Thyroid gland (tissue), 4 donors: ENCODE measurements at regions not wholly inside any gene's neighbourhood (a gene's known extent, or its start where the extent isn't known, plus 50 kb on each side); places are given as distances from the start of the nearest gene placed in this dataset.

Source experiments
- POLR2A ChIP-seq, 2 donors: fragments of 450-650 bp; IDR thresholded peaks; one replicate each; pipeline ENCODE4 v1.6.1; 2017; ENCODE audit warnings: antibody characterized with exemption in 2 of 2, mild to moderate bottlenecking in 2 of 2, moderate library complexity in 1 of 2
- TF ChIP-seq, protein P1 (sequence below), 6 experiments: fragments of 200-600 bp in 3 of 6; fragments of 450-650 bp in 3 of 6; sonication (generic) in 3 of 6; IDR thresholded peaks; one replicate each; pipeline ENCODE4 v1.5.1; 2016 to 2019; ENCODE audit warnings: antibody characterized with exemption in 6 of 6, mild to moderate bottlenecking in 2 of 6, inconsistent platforms in 1 of 6, moderate library complexity in 1 of 6

DNA sequence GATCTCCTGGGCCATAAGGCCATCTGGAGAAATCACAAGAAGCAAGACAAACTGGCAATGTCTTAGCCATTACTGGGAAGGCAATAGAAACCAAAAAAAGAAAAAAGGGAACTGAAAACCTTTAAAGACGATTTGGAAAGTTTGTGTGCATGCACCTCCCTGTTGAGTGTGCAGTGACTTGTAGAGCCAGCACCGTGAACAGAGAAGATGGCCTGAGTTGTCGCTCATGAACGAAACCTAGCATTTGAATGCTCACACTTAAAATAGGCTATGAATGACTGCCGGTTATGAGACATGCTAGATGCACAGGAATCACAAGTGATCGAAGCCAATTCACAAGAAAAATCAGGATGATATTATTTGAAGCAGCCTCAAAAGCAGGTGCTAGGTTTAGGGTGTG lies 151.3 kb upstream of the ADO start:
- TF ChIP-seq, protein P1, sequence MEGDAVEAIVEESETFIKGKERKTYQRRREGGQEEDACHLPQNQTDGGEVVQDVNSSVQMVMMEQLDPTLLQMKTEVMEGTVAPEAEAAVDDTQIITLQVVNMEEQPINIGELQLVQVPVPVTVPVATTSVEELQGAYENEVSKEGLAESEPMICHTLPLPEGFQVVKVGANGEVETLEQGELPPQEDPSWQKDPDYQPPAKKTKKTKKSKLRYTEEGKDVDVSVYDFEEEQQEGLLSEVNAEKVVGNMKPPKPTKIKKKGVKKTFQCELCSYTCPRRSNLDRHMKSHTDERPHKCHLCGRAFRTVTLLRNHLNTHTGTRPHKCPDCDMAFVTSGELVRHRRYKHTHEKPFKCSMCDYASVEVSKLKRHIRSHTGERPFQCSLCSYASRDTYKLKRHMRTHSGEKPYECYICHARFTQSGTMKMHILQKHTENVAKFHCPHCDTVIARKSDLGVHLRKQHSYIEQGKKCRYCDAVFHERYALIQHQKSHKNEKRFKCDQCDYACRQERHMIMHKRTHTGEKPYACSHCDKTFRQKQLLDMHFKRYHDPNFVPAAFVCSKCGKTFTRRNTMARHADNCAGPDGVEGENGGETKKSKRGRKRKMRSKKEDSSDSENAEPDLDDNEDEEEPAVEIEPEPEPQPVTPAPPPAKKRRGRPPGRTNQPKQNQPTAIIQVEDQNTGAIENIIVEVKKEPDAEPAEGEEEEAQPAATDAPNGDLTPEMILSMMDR (IDR thresholded peaks at IDR 0.05): no peak
- TF ChIP-seq POLR2A (IDR thresholded peaks at IDR 0.05): no peak
